K562 (cell line): ENCODE measurements at regions not wholly inside any gene's neighbourhood (a gene's known extent, or its start where the extent isn't known, plus 50 kb on each side); places are given as distances from the start of the nearest gene placed in this dataset.

Experiments used
- ATAC-seq: fragments of 200-7000 bp; cut with Tn5 transposase; 3 replicates; pipeline ENCODE4 v1.9.1; 2020; ENCODE audit warnings: moderate library complexity
- BruUV-seq: library from RNA; stranded (reverse); fragments of 400-500 nt; replicated peaks from 2 replicates; lab custom pipeline; 2021; lab: Mats Ljungman, UMichigan
- CTCF ChIA-PET: fragments of 300-600 bp; formaldehyde crosslinking; extraction: SDS; loops from one replicate; lab custom pipeline; 2021; ENCODE audit warnings: low intra/inter-chr PET ratio; lab: Yijun Ruan, JAX
- POLR2A ChIA-PET: fragments of 300-600, 350-650 bp; sonication (Branson Sonifier 250); formaldehyde crosslinking; extraction: SDS; loops from one replicate; lab custom pipeline; 2021; ENCODE audit warnings: antibody characterized with exemption, inconsistent platforms; lab: Yijun Ruan, JAX
- DNase-seq, 4 experiments: peaks; one replicate each; pipeline versions ENCODE4 v3.0.0 to v3.0.0-alpha.2; 2011 to 2018; ENCODE audit warnings: low spot score in 3 of 4, mixed read lengths in 3 of 4; ENCODE audit errors: extremely low read depth in 1 of 4
- FAIRE-seq: peaks from 2 replicates; lab custom pipeline; 2011; peaks lifted over from hg19 to GRCh38; lab: Jason Lieb, UNC
- H2AFZ ChIP-seq: 2 replicates; pipeline ENCODE4 v1.6.0; 2011; ENCODE audit warnings: low read depth, low read length, control low read depth, inconsistent platforms
- H3K27ac ChIP-seq: fragments of 200-600 bp; 3 replicates; pipeline ENCODE4 v1.8.0; 2011; ENCODE audit warnings: low read depth, mild to moderate bottlenecking, control low read depth, inconsistent platforms, low read length, moderate library complexity, mixed read lengths; ENCODE audit errors: extremely low read depth
- H3K27me3 ChIP-seq, 2 experiments: fragments of 300-600 bp in 1 of 2; 2 replicates in 1 of 2; 3 replicates in 1 of 2; pipeline versions ENCODE4 v1.6.0 to v1.8.0; 2011; ENCODE audit warnings: inconsistent platforms in 2 of 2, low read length in 2 of 2, mild to moderate bottlenecking in 1 of 2, mixed read lengths in 1 of 2, moderate library complexity in 1 of 2; ENCODE audit not compliant: control insufficient read depth in 2 of 2, insufficient read depth in 2 of 2
- H3K36me3 ChIP-seq: fragments of 300-600 bp; 3 replicates; pipeline ENCODE4 v1.8.0; 2011; ENCODE audit warnings: mild to moderate bottlenecking, low read length, inconsistent platforms; ENCODE audit not compliant: control insufficient read depth, insufficient read depth
- H3K4me1 ChIP-seq, 2 experiments: fragments of 200-600 bp in 1 of 2; replicated peaks in 1 of 2; 2 replicates in 1 of 2; 3 replicates in 1 of 2; pipeline versions ENCODE4 v1.5.1 to v1.8.0; 2011; ENCODE audit warnings: inconsistent platforms in 2 of 2, low read length in 2 of 2, mild to moderate bottlenecking in 1 of 2, mixed read lengths in 1 of 2, moderate library complexity in 1 of 2; ENCODE audit not compliant: control insufficient read depth in 2 of 2, insufficient read depth in 2 of 2
- H3K4me2 ChIP-seq: 2 replicates; pipeline ENCODE4 v1.6.1; 2011; ENCODE audit warnings: low read length, control low read depth, inconsistent platforms, mixed read lengths; ENCODE audit not compliant: insufficient read depth
- H3K4me3 ChIP-seq: fragments of 200-600 bp; sonication (generic), shearing (Covaris generic); 2 replicates; pipeline ENCODE4 v1.5.1; 2016; ENCODE audit warnings: control low read depth, inconsistent platforms
- H3K79me2 ChIP-seq: fragments of 200-600 bp; 3 replicates; pipeline ENCODE4 v1.8.0; 2011; ENCODE audit warnings: low read length, inconsistent platforms; ENCODE audit not compliant: control insufficient read depth, insufficient read depth
- H3K9ac ChIP-seq, 2 experiments: 2 replicates each; pipeline versions ENCODE4 v1.6.0 to v1.6.1; 2011; ENCODE audit warnings: low read depth in 2 of 2, low read length in 2 of 2, control low read depth in 1 of 2, inconsistent platforms in 1 of 2, mild to moderate bottlenecking in 1 of 2, mixed read lengths in 1 of 2; ENCODE audit not compliant: insufficient read depth in 1 of 2
- H3K9me1 ChIP-seq: one replicate; pipeline ENCODE4 v1.6.0; 2011; ENCODE audit warnings: inconsistent platforms, mild to moderate bottlenecking, low read length, moderate library complexity; ENCODE audit not compliant: control insufficient read depth, insufficient read depth
- H3K9me3 ChIP-seq: replicated peaks from 2 replicates; pipeline ENCODE4 v1.5.1; 2011; ENCODE audit warnings: low read depth, low read length, inconsistent platforms; ENCODE audit not compliant: control insufficient read depth, insufficient read depth
- H4K20me1 ChIP-seq: replicated peaks from 2 replicates; pipeline ENCODE4 v1.6.1; 2011; ENCODE audit warnings: low read length, inconsistent platforms, mixed read lengths; ENCODE audit not compliant: control insufficient read depth, insufficient read depth
- CCNT2 ChIP-seq: IDR thresholded peaks from 2 replicates; pipeline ENCODE4 v1.6.1; 2011; ENCODE audit warnings: borderline replicate concordance, low read depth, mild to moderate bottlenecking, moderate library complexity, mixed read lengths, low read length; ENCODE audit not compliant: insufficient read length; ENCODE audit errors: extremely low read depth
- CREB3 ChIP-seq: fragments of 450-650 bp; conservative IDR thresholded peaks from 2 replicates; pipeline ENCODE4 v1.6.1; 2016; ENCODE audit warnings: missing genetic modification characterization, low read depth, mild to moderate bottlenecking, missing compliant biosample characterization, moderate library complexity
- FOXK1 ChIP-seq: sonication (generic); formaldehyde crosslinking; IDR thresholded peaks from 2 replicates; pipeline ENCODE4 v1.8.0; 2022; ENCODE audit warnings: missing genetic modification reagents, mild to moderate bottlenecking, borderline replicate concordance
- POLR3A ChIP-seq: IDR thresholded peaks from 2 replicates; pipeline ENCODE4 v1.6.1; 2011; ENCODE audit warnings: borderline replicate concordance, mild to moderate bottlenecking, moderate library complexity; ENCODE audit not compliant: insufficient read length, insufficient read depth; ENCODE audit errors: extremely low read depth
- ZNF444 ChIP-seq: fragments of 250-450 bp; sonication (Bioruptor Pico); IDR thresholded peaks from 2 replicates; pipeline ENCODE4 v1.4.0; 2020; ENCODE audit warnings: mild to moderate bottlenecking, moderate library complexity
- ZNF586 ChIP-seq: fragments of 450-650 bp; formaldehyde crosslinking; conservative IDR thresholded peaks from 2 replicates; pipeline ENCODE4 v1.4.0; 2020; ENCODE audit warnings: mild to moderate bottlenecking, moderate library complexity
- ZNF592 ChIP-seq: fragments of 450-650 bp; IDR thresholded peaks from 2 replicates; pipeline ENCODE4 v1.6.1; 2017; ENCODE audit warnings: antibody characterized with exemption, mild to moderate bottlenecking
- WGBS: fragments of 100-300 bp; shearing (Covaris generic); methylation state at CpG from one replicate; pipeline ENCODE4 v1.1.6; 2016; ENCODE audit warnings: low coverage, mixed read lengths; ENCODE audit not compliant: insufficient coverage; ENCODE audit errors: missing lambda C conversion rate; 5-methylcytosine and 5-hydroxymethylcytosine counted together
- in situ Hi-C: fragments of 300-500 bp; cut with MboI; formaldehyde crosslinking; loops from 4 replicates; pipeline ENCODE4 v1.15.0; 2018; ENCODE audit warnings: inconsistent platforms, mixed read lengths
- intact Hi-C: fragments of 100-400 bp; cut with micrococcal nuclease; formaldehyde crosslinking; loops from 2 replicates; pipeline ENCODE4 v1.14.2; 2022

GRCh38 chr3:174681784-174682183, 177.3 kb upstream of the NAALADL2 start:
- POLR2A ChIA-PET: no interaction called here
- Histone ChIP-seq H3K9me1 (no peaks in the 10 kb centered on the region), H3K36me3 (no peaks in the 10 kb centered on the region), H2AFZ (no peak overlapping the region), H3K4me3 (no peak overlapping the region), H4K20me1 (no peaks in the 10 kb centered on the region), H3K4me2 (no peak overlapping the region), H3K4me1 (no peaks in the 10 kb centered on the region), H3K27ac (no peak overlapping the region), H3K79me2 (no peaks in the 10 kb centered on the region), H3K27me3 (no peaks in the 10 kb centered on the region), H3K9ac (no peak overlapping the region), H3K9me3 (no peaks in the 10 kb centered on the region)
- TF ChIP-seq CREB3 (tag) (no peak), FOXK1 (CRISPR knock-in tag) (no peak), CCNT2 (no peak), ZNF444 (CRISPR knock-in tag) (no peak), ZNF586 (no peak), ZNF592 (no peak), POLR3A (no peak)
- intact Hi-C loops: no loop called here
- BruUV-seq: no TSS peak
- in situ Hi-C loops: no loop called here
- WGBS: 0% methylated on average over 1 of the region's 1 CpG
- FAIRE-seq: no peak
- no peak for ATAC-seq
- CTCF ChIA-PET: no interaction called here
- DNase-seq: no peak
